ENCODE measurements at regions not wholly inside any gene's neighbourhood (a gene's known extent, or its start where the extent isn't known, plus 50 kb on each side); places are given as distances from the start of the nearest gene placed in this dataset.

GRCh38 chr1:25081496-25081895 is 150.8 kb downstream of the SYF2 start:
- TF ChIP-seq TAF1 (IDR thresholded peaks at IDR 0.05; ENCODE audit: low read depth, low read length) (no peak), POLR2A (IDR thresholded peaks at IDR 0.05; ENCODE audit: low read depth, low read length) (no peak), POLR2AphosphoS5 (IDR thresholded peaks at IDR 0.05; ENCODE audit: low read depth, low read length) (no peak), PAX5 (IDR thresholded peaks at IDR 0.05; ENCODE audit: insufficient read depth, low read length, severe bottlenecking) (no peak), SPI1 (IDR thresholded peaks at IDR 0.05; ENCODE audit: low read depth, low read length) (no peak), POU2F2 (IDR thresholded peaks at IDR 0.05; ENCODE audit: low read depth, low read length) (no peak)
